ENCODE measurements at regions not wholly inside any gene's neighbourhood (a gene's known extent, or its start where the extent isn't known, plus 50 kb on each side); places are given as distances from the start of the nearest gene placed in this dataset.

GRCh38 chr14:65835501-65835900 lies 423.0 kb downstream of the FUT8 start:
- Mint-ChIP-seq H3K27ac (no peak overlapping the region), H3K27me3 (ENCODE audit: low read depth, poor library complexity) (peaks cover 4% of the 10 kb centered on the region), H3K4me1 (peaks cover 37% of the 10 kb centered on the region), H3K4me3 (no peak overlapping the region), H3K36me3 (ENCODE audit: low read depth) (no peaks in the 10 kb centered on the region), H3K9me3 (no peaks in the 10 kb centered on the region)
- no peak for DNase-seq
- TF ChIP-seq CTCF (IDR thresholded peaks at IDR 0.05): no peak

GRCh38 chr14:65838565-65838964 lies 426.0 kb downstream of the FUT8 start:
- Mint-ChIP-seq H3K9me3 (no peaks in the 10 kb centered on the region), H3K27ac (no peak overlapping the region), H3K27me3 (ENCODE audit: low read depth, poor library complexity) (peaks cover 8% of the 10 kb centered on the region), H3K4me1 (peaks cover 23% of the 10 kb centered on the region), H3K36me3 (ENCODE audit: low read depth) (no peaks in the 10 kb centered on the region), H3K4me3 (no peak overlapping the region)
- TF ChIP-seq CTCF (IDR thresholded peaks at IDR 0.05): no peak
- DNase-seq: no peak

- Mint-ChIP-seq H3K4me3 (no peak overlapping the region), H3K27me3 (ENCODE audit: low read depth, poor library complexity) (peaks cover 8% of the 10 kb centered on the region), H3K27ac (no peak overlapping the region), H3K36me3 (ENCODE audit: low read depth) (no peaks in the 10 kb centered on the region), H3K4me1 (peaks cover 18% of the 10 kb centered on the region), H3K9me3 (no peaks in the 10 kb centered on the region)
- DNase-seq: no peak
- TF ChIP-seq CTCF (IDR thresholded peaks at IDR 0.05): no peak
Measured at GRCh38 chr14:65840118-65840751, 427.7 kb downstream of the FUT8 start.

- no peak for DNase-seq
- Mint-ChIP-seq H3K27ac (no peak overlapping the region), H3K4me1 (peaks cover 18% of the 10 kb centered on the region), H3K4me3 (no peak overlapping the region), H3K27me3 (ENCODE audit: low read depth, poor library complexity) (peaks cover 8% of the 10 kb centered on the region), H3K9me3 (no peaks in the 10 kb centered on the region), H3K36me3 (ENCODE audit: low read depth) (no peaks in the 10 kb centered on the region)
- no peak for TF ChIP-seq CTCF (IDR thresholded peaks at IDR 0.05)
Measured at GRCh38 chr14:65840786-65841185, 428.3 kb downstream of the FUT8 start.

- no peak for TF ChIP-seq CTCF (IDR thresholded peaks at IDR 0.05)
- Mint-ChIP-seq H3K36me3 (ENCODE audit: low read depth) (peaks cover 8% of the 10 kb centered on the region), H3K4me1 (no peaks in the 10 kb centered on the region), H3K27ac (no peak overlapping the region), H3K27me3 (ENCODE audit: low read depth, poor library complexity) (peaks cover 5% of the 10 kb centered on the region), H3K9me3 (peaks cover 21% of the 10 kb centered on the region), H3K4me3 (no peak overlapping the region)
- DNase-seq: no peak
Measured at GRCh38 chr14:65846196-65846868, 433.8 kb downstream of the FUT8 start.
